ENCODE measurements at regions not wholly inside any gene's neighbourhood (a gene's known extent, or its start where the extent isn't known, plus 50 kb on each side); places are given as distances from the start of the nearest gene placed in this dataset.

- no peak for TF ChIP-seq MAX (IDR thresholded peaks at IDR 0.05; ENCODE audit: insufficient read depth, insufficient read length)
- TF ChIP-seq GATA2 (IDR thresholded peaks at IDR 0.05; ENCODE audit: insufficient read depth, insufficient read length, low read depth, low read length) = no peak
- no peak for TF ChIP-seq CTCF (IDR thresholded peaks at IDR 0.05; ENCODE audit: extremely low read depth in 1 of 2, insufficient read depth in 1 of 2, low read depth in 1 of 2, low read length in 2 of 2)
- no peak for TF ChIP-seq JUN (IDR thresholded peaks at IDR 0.05; ENCODE audit: borderline replicate concordance, insufficient read depth, insufficient read length, low read depth)
- no peak for TF ChIP-seq POLR2A (IDR thresholded peaks at IDR 0.05; ENCODE audit: low read depth, low read length)
- no peak for TF ChIP-seq POLR2AphosphoS5 (IDR thresholded peaks at IDR 0.05; ENCODE audit: insufficient read depth, low read depth, low read length)
- TF ChIP-seq EZH2 (IDR thresholded peaks at IDR 0.05; ENCODE audit: borderline replicate concordance, low read depth, low read length, severe bottlenecking) = no peak
- TF ChIP-seq FOS (IDR thresholded peaks at IDR 0.05; ENCODE audit: borderline replicate concordance, insufficient read depth, low read length) = no peak
- no peak for TF ChIP-seq MYC (IDR thresholded peaks at IDR 0.05; ENCODE audit: low read depth, low read length)
Observed at GRCh38 chr12:114529966-114530365, 124.0 kb upstream of the TBX5 start.
